Fibroblast of the conjunctiva (primary cell): ENCODE measurements at regions not wholly inside any gene's neighbourhood (a gene's known extent, or its start where the extent isn't known, plus 50 kb on each side); places are given as distances from the start of the nearest gene placed in this dataset.
"Not testable (repeated sequence)": the region's sequence is repeated elsewhere in the genome, so short reads cannot be mapped to it uniquely, and the experiment has no call there.

ENCODE experiments used
- DNase-seq: peaks from one replicate; pipeline ENCODE4 v3.0.0-alpha.2; 2010; ENCODE audit warnings: low read depth

GRCh38 chr6:8993111-8993510 is 557.8 kb upstream of the SLC35B3 start:
- DNase-seq, result no peak

DNA sequence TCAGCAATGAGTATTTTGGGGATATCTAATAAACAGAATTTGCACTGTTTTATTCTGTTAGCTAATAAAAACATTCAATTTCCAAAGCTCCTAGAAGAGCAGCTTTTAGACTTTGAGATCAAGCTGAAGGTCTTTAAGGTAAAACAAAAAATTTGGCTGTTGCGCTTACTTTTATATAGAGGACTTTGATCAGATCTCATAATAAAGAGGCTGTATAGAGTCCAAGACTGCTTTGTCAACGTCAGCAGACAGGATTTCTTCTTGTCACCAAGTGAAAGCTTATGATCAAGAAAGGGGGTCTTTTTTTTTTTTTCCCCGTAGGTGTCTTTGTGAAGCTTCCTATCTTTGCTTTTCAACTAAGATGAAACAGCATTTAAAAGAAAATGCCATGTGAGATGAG is 556.5 kb upstream of the SLC35B3 start:
- no peak for DNase-seq

DNA sequence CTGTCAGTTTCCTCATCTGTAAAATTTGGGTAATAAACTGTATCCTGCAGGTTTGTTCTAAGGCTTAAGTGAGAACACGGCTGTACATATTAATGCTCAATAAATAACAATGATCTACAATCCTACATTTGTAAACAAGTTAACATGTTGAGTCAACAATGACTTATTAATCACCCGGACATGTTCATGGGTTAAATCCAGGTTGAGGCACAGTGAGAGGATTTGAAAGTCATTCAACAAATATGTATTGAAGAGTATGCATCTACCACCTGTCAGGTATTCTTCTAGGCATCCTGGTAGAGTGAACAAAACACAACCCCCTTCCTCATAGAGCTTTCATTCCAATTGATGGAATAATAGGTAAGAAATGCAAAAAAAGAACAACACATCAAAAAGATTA is 554.7 kb upstream of the SLC35B3 start:
- DNase-seq, result no peak

- DNase-seq, result peak; percentile 36
Observed at GRCh38 chr6:8983202-8983688, 547.9 kb upstream of the SLC35B3 start.

- DNase-seq, result no peak
Observed at GRCh38 chr6:8982668-8983067, 547.3 kb upstream of the SLC35B3 start.

DNA sequence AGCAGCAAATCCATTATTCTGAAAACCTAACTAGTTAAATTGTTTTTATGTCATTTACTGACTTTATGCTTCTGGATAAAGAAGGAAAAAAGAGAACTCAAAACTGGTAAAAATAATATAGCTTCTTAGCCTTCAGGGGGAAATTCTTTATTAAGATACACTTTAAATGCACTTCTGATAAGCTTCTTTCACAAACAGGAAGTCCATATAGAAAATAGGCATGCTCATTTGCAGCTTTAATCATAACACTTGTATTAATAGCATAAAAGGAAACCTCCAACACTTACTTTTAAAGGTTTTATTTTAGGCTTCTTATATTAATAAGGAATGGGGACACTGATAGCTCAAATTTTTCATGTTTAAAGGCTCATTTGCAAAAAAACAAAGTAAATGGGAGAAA is 538.0 kb upstream of the SLC35B3 start:
- no peak for DNase-seq

DNA sequence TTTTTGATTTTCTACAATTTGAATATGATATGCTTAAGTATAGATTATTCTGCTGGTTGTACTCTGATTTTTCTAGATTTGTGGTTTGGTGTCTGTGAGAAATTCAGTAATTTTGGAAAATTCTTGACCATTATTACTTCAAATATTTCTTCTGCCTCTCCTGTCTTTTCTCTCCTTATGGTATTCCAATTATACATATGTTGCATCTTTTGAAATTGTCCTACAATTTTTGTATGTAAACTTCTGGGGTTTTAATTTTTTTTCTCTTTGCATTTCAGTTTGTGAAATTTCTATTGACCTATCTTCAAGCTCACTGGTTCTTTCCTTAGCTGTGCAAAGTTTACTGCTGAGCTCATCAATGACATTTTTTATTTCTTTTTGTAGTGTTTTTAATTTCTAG is 534.4 kb upstream of the SLC35B3 start:
- no peak for DNase-seq

DNA sequence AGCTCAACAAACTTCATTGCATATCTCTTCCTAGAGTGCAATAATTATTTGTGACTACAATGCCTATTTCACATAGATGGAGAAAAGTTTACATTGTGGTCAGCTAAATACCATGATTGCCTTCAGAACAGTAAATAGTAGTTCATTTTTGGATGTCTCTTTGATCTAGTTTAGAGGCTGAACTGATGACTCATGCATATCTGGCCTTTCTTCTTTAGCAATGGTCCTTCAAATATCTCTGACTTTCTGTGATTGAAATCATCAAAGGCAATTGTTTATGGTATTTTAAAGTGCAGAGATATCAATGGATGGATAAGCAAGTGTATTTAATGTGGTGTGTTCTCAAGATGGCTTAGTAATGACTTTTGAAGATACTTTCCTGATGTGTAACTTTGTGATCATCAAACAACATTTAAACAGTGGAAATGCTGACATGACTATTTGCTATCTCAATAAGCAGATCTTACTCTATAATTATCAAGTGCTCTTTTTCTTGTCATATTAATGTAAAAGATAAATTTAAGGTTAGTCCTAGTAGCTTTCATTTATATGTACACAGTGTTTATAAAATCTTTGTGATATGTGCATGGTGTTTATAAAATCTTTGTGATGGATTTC is 523.7 kb upstream of the SLC35B3 start:
- DNase-seq, result no peak

GRCh38 chr6:8953310-8953709 is 518.0 kb upstream of the SLC35B3 start:
- no peak for DNase-seq

- DNase-seq, result no peak
Observed at GRCh38 chr6:8948733-8949132, 513.4 kb upstream of the SLC35B3 start.

GRCh38 chr6:8947900-8948299 is 512.6 kb upstream of the SLC35B3 start:
- DNase-seq, result no peak

GRCh38 chr6:8944548-8944947 is 509.2 kb upstream of the SLC35B3 start:
- no peak for DNase-seq

DNA sequence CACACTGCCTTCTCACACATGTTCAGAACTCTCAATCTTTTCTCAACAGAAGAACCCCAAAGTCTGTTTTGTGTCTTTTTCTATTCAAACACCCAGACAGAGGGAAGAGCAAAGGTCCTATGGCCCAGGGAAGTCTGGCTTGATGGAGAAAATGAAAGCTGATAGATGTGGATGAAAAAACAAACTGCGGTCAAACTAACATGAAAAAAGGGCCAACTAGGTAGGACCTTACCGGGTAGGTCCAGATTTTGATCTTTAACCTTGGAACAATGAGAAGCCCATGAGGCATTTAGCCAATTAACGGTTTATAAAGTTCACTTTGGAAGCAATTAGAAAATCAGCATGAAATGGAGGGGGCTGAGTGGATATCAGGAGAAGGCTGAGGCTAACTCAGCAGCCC is 507.7 kb upstream of the SLC35B3 start:
- no peak for DNase-seq

GRCh38 chr6:8941577-8941976 is 506.2 kb upstream of the SLC35B3 start:
- DNase-seq, result no peak

GRCh38 chr6:8940356-8940755 is 505.0 kb upstream of the SLC35B3 start:
- DNase-seq, result no peak

GRCh38 chr6:8939615-8940014 is 504.3 kb upstream of the SLC35B3 start:
- no peak for DNase-seq

GRCh38 chr6:8934318-8934717 is 499.0 kb upstream of the SLC35B3 start:
- DNase-seq, result no peak

- DNase-seq, result no peak
Observed at GRCh38 chr6:8930009-8930408, 494.7 kb upstream of the SLC35B3 start.

DNA sequence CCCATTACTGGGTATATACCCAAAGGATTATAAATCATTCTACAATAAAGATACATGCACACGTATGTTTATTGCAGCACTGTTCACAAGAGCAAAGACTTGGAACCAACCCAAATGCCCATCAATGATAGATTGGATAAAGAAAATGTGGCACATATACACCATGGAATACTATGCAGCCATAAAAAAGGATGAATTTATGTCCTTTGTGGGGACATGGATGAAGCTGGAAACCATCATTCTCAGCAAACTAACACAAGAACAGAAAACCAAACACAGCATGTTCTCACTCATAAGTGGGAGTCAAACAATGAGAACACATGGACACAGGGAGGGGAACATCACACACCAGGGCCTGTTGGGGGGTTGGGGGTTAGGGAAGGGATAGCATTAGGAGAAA is 484.9 kb upstream of the SLC35B3 start:
- DNase-seq, result not testable (repeated sequence)

DNA sequence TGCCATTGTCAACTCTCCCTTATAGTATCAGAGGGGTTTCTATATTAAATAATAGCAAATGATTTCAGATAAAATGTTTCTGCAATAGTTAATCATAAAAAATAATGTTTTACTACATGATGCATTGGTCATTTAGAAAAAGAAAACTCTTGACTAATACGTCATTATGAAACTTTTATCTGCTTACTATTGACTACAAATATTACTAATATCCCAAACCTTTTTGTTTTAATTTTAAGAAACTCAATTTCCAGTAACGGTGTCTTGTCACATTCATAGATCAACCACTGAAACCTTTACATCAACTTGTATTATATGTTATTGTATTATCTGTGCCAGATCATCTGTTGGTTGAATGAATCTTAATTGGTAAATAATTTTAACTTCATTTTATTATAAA is 482.9 kb upstream of the SLC35B3 start:
- DNase-seq, result no peak

GRCh38 chr6:8914700-8915099 is 479.4 kb upstream of the SLC35B3 start:
- DNase-seq, result no peak

DNA sequence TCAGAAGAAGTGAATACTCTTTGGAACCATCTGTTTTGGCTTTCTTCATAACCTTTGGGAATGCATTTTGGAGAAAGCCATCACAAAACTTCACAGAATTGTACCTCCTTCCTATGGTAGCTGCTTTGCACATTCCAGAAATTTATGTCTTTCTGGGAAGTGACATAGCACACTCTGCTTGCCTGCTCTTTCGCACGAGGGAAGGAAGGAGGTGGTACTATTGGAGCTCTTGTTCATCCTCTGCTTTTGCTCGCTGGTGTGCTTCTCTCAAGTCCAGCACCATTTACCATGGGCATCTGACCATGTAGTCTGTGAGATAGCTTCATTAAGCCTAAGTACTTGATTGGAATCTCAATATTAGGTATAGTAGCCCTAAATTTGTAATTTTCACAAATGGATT is 473.3 kb upstream of the SLC35B3 start:
- no peak for DNase-seq

DNA sequence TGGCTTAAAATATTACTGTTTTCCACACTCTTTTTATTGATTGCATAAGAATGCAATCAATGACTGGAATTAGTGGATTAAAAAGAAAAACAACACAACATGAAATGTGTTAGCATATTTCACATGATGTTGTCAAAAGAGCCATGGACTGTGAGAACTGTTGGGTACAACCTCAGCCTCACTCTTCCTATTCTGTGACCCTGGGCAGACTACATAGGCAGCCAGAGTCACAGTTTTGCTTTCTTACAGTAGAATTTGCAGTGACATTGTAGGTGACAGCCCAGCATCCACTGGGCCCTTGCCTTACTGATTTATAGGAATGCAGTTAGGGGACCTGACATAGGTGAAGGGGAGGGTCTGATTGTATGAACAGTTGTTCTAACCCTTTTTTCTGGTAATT is 471.4 kb upstream of the SLC35B3 start:
- no peak for DNase-seq

- no peak for DNase-seq
Observed at GRCh38 chr6:8905757-8906156, 470.4 kb upstream of the SLC35B3 start.

- DNase-seq, result no peak
Observed at GRCh38 chr6:8904754-8905153, 469.4 kb upstream of the SLC35B3 start.
